GM23248 (cell line): ENCODE measurements at regions not wholly inside any gene's neighbourhood (a gene's known extent, or its start where the extent isn't known, plus 50 kb on each side); places are given as distances from the start of the nearest gene placed in this dataset.

Source experiments
- DNase-seq: peaks from one replicate; pipeline ENCODE4 v3.0.0-alpha.2; 2015
- H2AFZ ChIP-seq: fragments of 200-600 bp; sonication (generic); 2 replicates; pipeline ENCODE4 v1.6.1; 2016; ENCODE audit warnings: antibody characterized with exemption
- H3F3A ChIP-seq: fragments of 200-600 bp; sonication (generic); 2 replicates; pipeline ENCODE4 v1.6.1; 2016; ENCODE audit warnings: mild to moderate bottlenecking, antibody characterized with exemption, mixed run types; ENCODE audit not compliant: insufficient read depth
- H3K27ac ChIP-seq: fragments of 200-600 bp; sonication (generic); 2 replicates; pipeline ENCODE4 v1.5.1; 2016; ENCODE audit warnings: mild to moderate bottlenecking
- H3K27me3 ChIP-seq: fragments of 200-600 bp; sonication (generic); replicated peaks from 2 replicates; pipeline ENCODE4 v1.6.1; 2016; ENCODE audit warnings: mild to moderate bottlenecking; ENCODE audit not compliant: insufficient read depth
- H3K36me3 ChIP-seq: fragments of 200-600 bp; sonication (generic); 2 replicates; pipeline ENCODE4 v1.6.1; 2016; ENCODE audit warnings: low read depth, mild to moderate bottlenecking
- H3K4me1 ChIP-seq: fragments of 200-600 bp; sonication (generic); 2 replicates; pipeline ENCODE4 v1.6.1; 2016; ENCODE audit warnings: mild to moderate bottlenecking; ENCODE audit not compliant: insufficient read depth
- H3K4me2 ChIP-seq: fragments of 200-600 bp; sonication (generic); one replicate; pipeline ENCODE4 v1.6.1; 2016; ENCODE audit warnings: mild to moderate bottlenecking; ENCODE audit not compliant: unreplicated experiment
- H3K4me3 ChIP-seq: fragments of 200-600 bp; sonication (generic); 2 replicates; pipeline ENCODE4 v1.5.1; 2016; ENCODE audit warnings: mild to moderate bottlenecking
- H3K79me2 ChIP-seq: fragments of 200-600 bp; sonication (generic); 2 replicates; pipeline ENCODE4 v1.6.1; 2016; ENCODE audit warnings: mild to moderate bottlenecking; ENCODE audit not compliant: insufficient read depth
- H3K9ac ChIP-seq: fragments of 200-600 bp; sonication (generic); 2 replicates; pipeline ENCODE4 v1.6.1; 2016; ENCODE audit warnings: mild to moderate bottlenecking
- H3K9me2 ChIP-seq: fragments of 200-600 bp; sonication (generic); 2 replicates; pipeline ENCODE4 v1.6.1; 2016; ENCODE audit warnings: mixed run types, mild to moderate bottlenecking, moderate library complexity; ENCODE audit not compliant: insufficient read depth
- H3K9me3 ChIP-seq: fragments of 200-600 bp; sonication (generic); one replicate; pipeline ENCODE4 v1.6.1; 2017; ENCODE audit warnings: low read depth
- H4K20me1 ChIP-seq: fragments of 200-600 bp; sonication (generic); 2 replicates; pipeline ENCODE4 v1.6.0; 2016; ENCODE audit not compliant: insufficient read depth
- EZH2 ChIP-seq: fragments of 200-600 bp; sonication (generic); IDR thresholded peaks from 2 replicates; pipeline ENCODE4 v1.6.1; 2018; ENCODE audit warnings: antibody characterized with exemption, mild to moderate bottlenecking; ENCODE audit not compliant: insufficient read depth, poor library complexity, severe bottlenecking
- EZH2phosphoT487 ChIP-seq: fragments of 200-600 bp; sonication (generic); IDR thresholded peaks from 2 replicates; pipeline ENCODE4 v1.6.1; 2018; ENCODE audit warnings: antibody characterized with exemption, moderate library complexity, mild to moderate bottlenecking, low read depth; ENCODE audit not compliant: insufficient read depth
- whole genome bisulfite sequencing, 2 experiments: methylation state at CpG; one replicate each; pipeline ENCODE4 v1.1.6; 2015 to 2017; ENCODE audit warnings: low lambda C conversion rate in 2 of 2, low coverage in 1 of 2; ENCODE audit errors: missing lambda C conversion rate in 2 of 2; 5-methylcytosine and 5-hydroxymethylcytosine counted together
- in situ Hi-C: fragments of 300-500 bp; cut with MboI; formaldehyde crosslinking; loops from 2 replicates; pipeline ENCODE4 v1.15.0; 2020

DNA sequence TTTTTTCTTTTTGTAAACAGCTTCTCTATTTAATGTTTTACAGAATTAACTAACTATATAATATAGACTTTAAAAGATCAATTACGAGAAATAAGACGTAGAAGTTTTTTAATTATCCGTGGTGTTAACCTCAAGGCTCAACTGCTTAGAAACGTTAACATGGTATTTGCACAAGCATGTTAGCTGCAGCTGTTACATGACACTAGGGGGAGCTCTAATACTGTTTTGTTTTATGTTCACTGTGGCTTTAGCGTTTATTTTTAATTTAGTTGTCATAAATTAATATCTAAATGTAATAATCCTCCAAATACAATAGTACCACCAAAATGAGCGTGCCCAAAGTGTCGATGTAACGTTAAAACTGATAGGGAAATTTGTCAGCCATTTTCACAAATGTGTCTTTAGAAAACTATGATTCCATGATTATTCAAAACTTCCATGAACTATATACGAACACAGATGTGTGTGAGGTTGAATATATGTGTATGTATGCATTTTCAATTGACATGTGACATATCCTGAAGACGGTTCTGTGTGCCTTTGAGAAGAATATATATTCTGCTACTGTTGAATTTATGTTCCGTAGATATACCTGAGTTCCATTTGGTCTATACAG, 828.8 kb upstream of the MBL2 start:
- H3K27ac ChIP-seq, result no peak overlapping the region
- peak; percentile 52 for DNase-seq
- no peak overlapping the region for H3K9ac ChIP-seq
- WGBS, 2 experiments, result 6 to 7% methylated on average over 11 of the region's 11 CpGs
- no peak overlapping the region for H3K4me2 ChIP-seq
- H3K9me2 ChIP-seq, result no peaks in the 10 kb centered on the region
- no peaks in the 10 kb centered on the region for H3K4me1 ChIP-seq
- no peak overlapping the region for H3K4me3 ChIP-seq
- H3K9me3 ChIP-seq, result no peaks in the 10 kb centered on the region
- H4K20me1 ChIP-seq, result no peaks in the 10 kb centered on the region
- no peaks in the 10 kb centered on the region for H3K27me3 ChIP-seq
- no peaks in the 10 kb centered on the region for H3K79me2 ChIP-seq
- no peak overlapping the region for H2AFZ ChIP-seq
- TF ChIP-seq EZH2 (no peak), EZH2phosphoT487 (no peak)
- no peaks in the 10 kb centered on the region for H3F3A ChIP-seq
- in situ Hi-C loops, result no loop called here
- H3K36me3 ChIP-seq, result no peaks in the 10 kb centered on the region

DNA sequence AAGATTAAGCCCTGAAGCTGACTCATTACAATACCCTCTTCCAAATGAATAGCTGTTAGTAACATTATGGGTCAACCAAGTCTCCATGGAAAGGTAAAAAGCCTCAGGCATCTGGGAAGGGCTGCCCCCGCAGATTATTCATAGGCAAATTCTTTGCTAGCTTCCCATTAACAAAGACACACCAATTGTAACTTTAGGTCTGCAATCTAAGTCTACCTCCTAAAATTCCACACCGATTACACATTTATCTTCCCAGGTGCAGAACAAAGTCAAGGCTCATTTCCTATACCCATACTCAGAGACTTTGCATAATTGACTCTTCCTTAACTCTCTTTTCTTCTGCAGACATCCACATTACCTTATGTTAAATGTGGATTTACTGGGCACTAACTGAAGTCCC, 826.3 kb upstream of the MBL2 start:
- 50 to 51% methylated on average over 2 of the region's 2 CpGs for WGBS, 2 experiments
- Histone ChIP-seq H3K4me1 (no peaks in the 10 kb centered on the region), H4K20me1 (no peaks in the 10 kb centered on the region), H3K9ac (no peak overlapping the region), H2AFZ (no peak overlapping the region), H3K9me2 (no peaks in the 10 kb centered on the region), H3K36me3 (no peaks in the 10 kb centered on the region), H3K27me3 (no peaks in the 10 kb centered on the region), H3F3A (no peaks in the 10 kb centered on the region), H3K4me3 (no peak overlapping the region), H3K9me3 (no peaks in the 10 kb centered on the region), H3K79me2 (no peaks in the 10 kb centered on the region), H3K27ac (no peak overlapping the region), H3K4me2 (no peak overlapping the region)
- in situ Hi-C loops, result no loop called here
- TF ChIP-seq EZH2phosphoT487, result no peak
- TF ChIP-seq EZH2, result no peak
- DNase-seq, result no peak

DNA sequence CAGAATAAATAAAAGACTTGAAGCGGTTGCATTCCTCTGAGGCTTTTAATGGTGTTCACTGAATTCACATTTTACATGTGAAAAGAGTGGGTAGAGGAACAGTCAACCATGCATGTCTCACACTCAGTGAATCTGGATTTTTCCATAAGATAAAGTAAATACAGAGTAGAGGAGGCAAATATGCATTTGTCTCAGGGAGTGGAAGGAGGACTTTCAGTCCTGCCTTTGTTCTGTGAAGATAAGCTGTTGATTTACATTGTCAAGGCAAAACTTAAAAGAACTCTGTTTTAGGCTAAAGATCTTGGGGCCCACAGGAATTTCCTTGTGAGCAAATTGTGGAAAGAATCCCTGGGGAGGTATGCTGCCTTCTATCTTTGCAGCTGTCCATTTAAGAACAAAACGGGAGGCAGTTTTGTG, 825.3 kb upstream of the MBL2 start:
- Histone ChIP-seq H3K36me3 (no peaks in the 10 kb centered on the region), H3K27ac (no peak overlapping the region), H3K9me2 (no peaks in the 10 kb centered on the region), H3K79me2 (no peaks in the 10 kb centered on the region), H3K4me2 (no peak overlapping the region), H3K4me1 (no peaks in the 10 kb centered on the region), H3K9me3 (no peaks in the 10 kb centered on the region), H4K20me1 (no peaks in the 10 kb centered on the region), H3K9ac (no peak overlapping the region), H3F3A (no peaks in the 10 kb centered on the region), H3K27me3 (no peaks in the 10 kb centered on the region), H2AFZ (no peak overlapping the region), H3K4me3 (no peak overlapping the region)
- in situ Hi-C loops, result no loop called here
- 36 to 40% methylated on average over 2 of the region's 2 CpGs for WGBS, 2 experiments
- DNase-seq, result no peak
- TF ChIP-seq EZH2 (no peak), EZH2phosphoT487 (no peak)

DNA sequence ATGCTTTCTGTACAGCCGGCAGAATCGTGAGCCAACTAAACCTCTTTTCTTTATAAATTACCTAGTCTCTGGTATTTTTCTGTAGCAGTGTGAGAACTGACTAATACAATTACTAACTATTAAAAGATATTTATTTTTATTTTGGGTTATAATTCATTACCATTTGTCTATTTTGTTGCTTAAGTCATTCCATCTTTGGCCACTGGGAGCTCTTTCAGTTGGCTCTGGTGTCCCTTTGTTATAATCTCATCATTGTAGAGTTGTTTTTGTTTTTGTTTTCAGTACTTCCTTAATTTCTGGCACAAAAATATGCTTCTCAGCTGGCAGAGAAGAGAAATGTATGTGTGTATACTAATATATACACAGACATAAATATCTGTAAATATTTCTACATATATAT, 807.9 kb upstream of the MBL2 start:
- Histone ChIP-seq H3K9ac (no peak overlapping the region), H3K9me2 (no peaks in the 10 kb centered on the region), H3K4me2 (no peak overlapping the region), H4K20me1 (no peaks in the 10 kb centered on the region), H3K27me3 (no peaks in the 10 kb centered on the region), H3K4me1 (no peaks in the 10 kb centered on the region), H3F3A (no peaks in the 10 kb centered on the region), H3K27ac (no peak overlapping the region), H2AFZ (no peak overlapping the region), H3K9me3 (no peaks in the 10 kb centered on the region), H3K36me3 (no peaks in the 10 kb centered on the region), H3K4me3 (no peak overlapping the region), H3K79me2 (no peaks in the 10 kb centered on the region)
- in situ Hi-C loops, result no loop called here
- WGBS, 2 experiments, result 60 to 65% methylated on average over 2 of the region's 2 CpGs
- TF ChIP-seq EZH2 (no peak), EZH2phosphoT487 (no peak)
- no peak for DNase-seq

DNA sequence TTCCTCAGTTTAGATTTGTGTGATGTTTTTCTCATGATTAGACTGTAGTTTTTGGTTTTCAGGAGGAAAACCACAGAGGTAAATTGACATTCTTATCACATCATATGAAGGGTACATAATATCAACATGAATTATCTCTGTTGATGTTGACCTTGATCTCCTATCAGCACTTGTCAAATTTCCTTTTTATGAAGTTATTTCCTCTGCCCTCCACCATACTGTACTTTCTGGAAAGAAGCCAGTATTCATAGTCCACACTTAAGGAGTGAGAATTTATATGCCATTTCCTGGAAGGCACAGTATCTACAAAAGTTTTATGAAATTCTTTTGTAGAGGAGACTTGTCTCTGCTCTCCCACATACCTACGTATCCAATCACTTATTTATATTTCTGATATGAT, 807.2 kb upstream of the MBL2 start:
- no peak overlapping the region for H3K9ac ChIP-seq
- TF ChIP-seq EZH2phosphoT487, result no peak
- no peak for TF ChIP-seq EZH2
- no peaks in the 10 kb centered on the region for H3K9me2 ChIP-seq
- no peak for DNase-seq
- no peaks in the 10 kb centered on the region for H3K4me1 ChIP-seq
- no peaks in the 10 kb centered on the region for H3F3A ChIP-seq
- H3K4me2 ChIP-seq, result no peak overlapping the region
- H3K9me3 ChIP-seq, result no peaks in the 10 kb centered on the region
- H3K27me3 ChIP-seq, result no peaks in the 10 kb centered on the region
- WGBS, 2 experiments, result 13 to 17% methylated on average over 1 of the region's 1 CpG
- no peak overlapping the region for H3K4me3 ChIP-seq
- no peak overlapping the region for H3K27ac ChIP-seq
- H4K20me1 ChIP-seq, result no peaks in the 10 kb centered on the region
- H2AFZ ChIP-seq, result no peak overlapping the region
- in situ Hi-C loops, result no loop called here
- H3K36me3 ChIP-seq, result no peaks in the 10 kb centered on the region
- H3K79me2 ChIP-seq, result no peaks in the 10 kb centered on the region
